ENCODE measurements at regions not wholly inside any gene's neighbourhood (a gene's known extent, or its start where the extent isn't known, plus 50 kb on each side); places are given as distances from the start of the nearest gene placed in this dataset.

- TF ChIP-seq, protein P1, sequence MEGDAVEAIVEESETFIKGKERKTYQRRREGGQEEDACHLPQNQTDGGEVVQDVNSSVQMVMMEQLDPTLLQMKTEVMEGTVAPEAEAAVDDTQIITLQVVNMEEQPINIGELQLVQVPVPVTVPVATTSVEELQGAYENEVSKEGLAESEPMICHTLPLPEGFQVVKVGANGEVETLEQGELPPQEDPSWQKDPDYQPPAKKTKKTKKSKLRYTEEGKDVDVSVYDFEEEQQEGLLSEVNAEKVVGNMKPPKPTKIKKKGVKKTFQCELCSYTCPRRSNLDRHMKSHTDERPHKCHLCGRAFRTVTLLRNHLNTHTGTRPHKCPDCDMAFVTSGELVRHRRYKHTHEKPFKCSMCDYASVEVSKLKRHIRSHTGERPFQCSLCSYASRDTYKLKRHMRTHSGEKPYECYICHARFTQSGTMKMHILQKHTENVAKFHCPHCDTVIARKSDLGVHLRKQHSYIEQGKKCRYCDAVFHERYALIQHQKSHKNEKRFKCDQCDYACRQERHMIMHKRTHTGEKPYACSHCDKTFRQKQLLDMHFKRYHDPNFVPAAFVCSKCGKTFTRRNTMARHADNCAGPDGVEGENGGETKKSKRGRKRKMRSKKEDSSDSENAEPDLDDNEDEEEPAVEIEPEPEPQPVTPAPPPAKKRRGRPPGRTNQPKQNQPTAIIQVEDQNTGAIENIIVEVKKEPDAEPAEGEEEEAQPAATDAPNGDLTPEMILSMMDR (conservative IDR thresholded peaks at IDR 0.05 in 1 of 2, IDR thresholded peaks at IDR 0.05 in 1 of 2; ENCODE audit: extremely low read depth in 1 of 2, insufficient read depth in 1 of 2, low read depth in 1 of 2, low read length in 2 of 2), result peak in 1 of 2 donors; percentile 10
- no peak for TF ChIP-seq EZH2 (IDR thresholded peaks at IDR 0.05; ENCODE audit: borderline replicate concordance, low read length)
Measured at GRCh38 chrX:76850851-76851250, 423.3 kb downstream of the MAGEE1 start.

Data from mammary epithelial cell (primary cell).